NCI-H128 (cell line): ENCODE measurements at regions not wholly inside any gene's neighbourhood (a gene's known extent, or its start where the extent isn't known, plus 50 kb on each side); places are given as distances from the start of the nearest gene placed in this dataset.
"Not testable (repeated sequence)": the region's sequence is repeated elsewhere in the genome, so short reads cannot be mapped to it uniquely, and the experiment has no call there.

Source experiments
- DNase-seq: peaks from one replicate; lab custom pipeline; 2025; ENCODE audit not compliant: unreplicated experiment; lab: John Stamatoyannopoulos, UW

GRCh38 chr7:149635561-149636329 lies 137.6 kb downstream of the ZNF467 start:
- no peak for DNase-seq

- no peak for DNase-seq
Observed at GRCh38 chr7:149633976-149634945, 136.7 kb upstream of the ZNF746 start.

- DNase-seq, result not testable (repeated sequence)
Observed at GRCh38 chr7:149628361-149629149, 130.9 kb upstream of the ZNF746 start.

- no peak for DNase-seq
Observed at GRCh38 chr7:149627911-149628310, 130.3 kb upstream of the ZNF746 start.

GRCh38 chr7:149626972-149627371 lies 129.4 kb upstream of the ZNF746 start:
- DNase-seq, result no peak

GRCh38 chr7:149625947-149626392 lies 128.4 kb upstream of the ZNF746 start:
- DNase-seq, result no peak

GRCh38 chr7:149625340-149625946 lies 127.8 kb upstream of the ZNF746 start:
- DNase-seq, result no peak

- DNase-seq, result peak; percentile 67
Observed at GRCh38 chr7:149624419-149625339, 127.1 kb upstream of the ZNF746 start.

- DNase-seq, result no peak
Observed at GRCh38 chr7:149624006-149624405, 126.4 kb upstream of the ZNF746 start.

- DNase-seq, result not testable (repeated sequence)
Observed at GRCh38 chr7:149623262-149623997, 125.8 kb upstream of the ZNF746 start.

- DNase-seq, result no peak
Observed at GRCh38 chr7:149622444-149623210, 125.0 kb upstream of the ZNF746 start.

- DNase-seq, result no peak
Observed at GRCh38 chr7:149621776-149622175, 124.2 kb upstream of the ZNF746 start.

GRCh38 chr7:149620961-149621360 lies 123.4 kb upstream of the ZNF746 start:
- no peak for DNase-seq

- no peak for DNase-seq
Observed at GRCh38 chr7:149616898-149617297, 119.3 kb upstream of the ZNF746 start.

GRCh38 chr7:149615690-149616270 lies 118.2 kb upstream of the ZNF746 start:
- no peak for DNase-seq

GRCh38 chr7:149610441-149611011 lies 112.9 kb upstream of the ZNF746 start:
- no peak for DNase-seq

GRCh38 chr7:149608168-149608567 lies 110.6 kb upstream of the ZNF746 start:
- DNase-seq, result no peak
